Left colon (tissue), 2 donors: ENCODE measurements at regions not wholly inside any gene's neighbourhood (a gene's known extent, or its start where the extent isn't known, plus 50 kb on each side); places are given as distances from the start of the nearest gene placed in this dataset.
"Not testable (repeated sequence)": the region's sequence is repeated elsewhere in the genome, so short reads cannot be mapped to it uniquely, and the experiment has no call there.

Experiments
- ATAC-seq: fragments of 200-7000 bp; cut with Tn5 transposase; one replicate; pipeline ENCODE4 v1.9.1; 2020; ENCODE audit warnings: mild to moderate bottlenecking, moderate library complexity
- DNase-seq, 2 donors: peaks; one replicate each; pipeline ENCODE4 v3.0.0-alpha.2; 2020
- intact Hi-C, 2 donors: fragments of 100-400 bp; cut with DNase I in 1 of 2; cut with micrococcal nuclease in 1 of 2; formaldehyde crosslinking; loops; one replicate each; pipeline versions ENCODE4 v1.11.2 to v1.14.0; 2022; cut with DNase I, micrococcal nuclease
- donor health status: DM: no; HTN: no; CAD: no.
- donor health status: DM: yes; HTN: yes; CAD: no.

DNA sequence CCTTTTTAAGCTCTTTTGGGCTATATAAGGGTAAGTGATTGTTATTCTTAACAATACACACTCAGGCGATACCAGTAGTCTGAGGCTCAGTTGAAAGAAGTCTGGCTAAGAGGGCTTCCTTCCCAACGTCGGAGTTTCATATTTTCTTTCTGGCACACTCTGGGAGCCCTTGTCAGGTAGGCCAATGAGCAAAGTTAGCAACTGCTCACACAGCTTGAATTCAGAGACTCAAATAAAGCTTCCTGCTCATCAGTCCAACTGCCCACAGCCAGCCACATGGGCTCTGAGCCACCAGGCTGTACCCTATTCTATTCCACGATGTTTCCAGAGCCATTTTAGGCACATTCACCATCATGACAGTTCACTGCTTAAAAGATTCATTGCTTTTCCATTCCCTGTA is 155.1 kb upstream of the TBL1XR1 start:
- ATAC-seq = no peak
- intact Hi-C loops = no loop called here

DNA sequence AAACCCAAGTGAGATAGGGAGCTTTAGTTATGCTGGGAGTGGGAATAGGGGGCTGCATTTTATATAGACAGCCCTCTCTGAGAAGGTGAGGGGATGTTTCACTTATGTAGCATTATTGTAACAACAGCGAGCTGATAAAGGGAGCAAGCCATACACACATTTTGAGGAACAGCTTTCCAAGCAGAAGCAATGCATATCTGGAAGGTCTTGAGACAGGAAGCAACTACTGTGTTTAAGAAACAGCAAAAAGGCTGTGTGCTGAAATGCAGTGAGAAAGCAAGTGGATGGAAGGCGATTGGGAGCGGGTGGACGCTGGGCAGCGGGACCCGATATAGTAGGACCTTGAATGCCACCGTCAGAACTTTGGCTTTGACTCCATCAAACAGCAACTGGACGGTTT is 155.9 kb upstream of the TBL1XR1 start:
- no peak for ATAC-seq
- intact Hi-C loops = no loop called here
- no peak for DNase-seq

More for the DNA sequence above, 155.1 kb upstream of the TBL1XR1 start:
- DNase-seq = no peak

DNA sequence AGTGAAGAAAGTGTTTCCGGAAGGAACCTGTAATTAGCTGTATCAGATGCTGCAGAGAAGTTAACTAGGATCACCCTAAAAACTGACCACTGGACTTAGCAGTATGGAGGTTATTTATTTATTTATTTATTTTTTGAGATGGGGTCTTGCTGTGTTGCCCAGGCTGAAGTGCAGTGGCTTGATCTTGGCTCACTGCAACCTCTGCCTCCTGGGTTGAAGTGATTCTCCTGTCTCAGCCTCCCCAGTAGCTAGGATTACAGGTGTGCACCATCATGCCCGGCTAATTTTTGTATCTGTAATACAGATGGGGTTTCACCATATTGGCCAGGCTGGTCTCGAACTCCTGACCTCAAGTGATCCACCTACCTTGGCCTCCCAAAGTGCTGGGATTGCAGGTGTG is 156.6 kb upstream of the TBL1XR1 start:
- intact Hi-C loops, DNase-seq, ATAC-seq: not testable (repeated sequence)

DNA sequence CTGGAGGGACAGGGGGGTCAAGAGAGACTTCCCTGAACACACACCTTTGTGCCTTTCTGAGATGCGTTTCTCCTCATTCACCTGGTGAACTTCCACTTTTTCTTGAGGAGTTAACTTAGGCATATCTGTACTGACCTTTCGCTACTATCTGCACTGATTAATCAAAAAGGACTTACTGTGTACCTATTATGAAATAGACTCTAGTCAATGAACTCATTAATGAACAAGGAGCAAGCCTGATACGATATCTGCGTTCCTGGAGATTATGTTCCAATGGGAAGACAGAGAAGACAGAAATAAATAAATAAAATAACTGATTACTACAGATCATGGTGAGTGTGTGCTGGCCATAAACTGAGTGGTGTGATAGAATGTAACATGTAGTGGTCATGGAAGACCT is 157.2 kb upstream of the TBL1XR1 start:
- no peak for ATAC-seq
- intact Hi-C loops = no loop called here
- DNase-seq = no peak

DNA sequence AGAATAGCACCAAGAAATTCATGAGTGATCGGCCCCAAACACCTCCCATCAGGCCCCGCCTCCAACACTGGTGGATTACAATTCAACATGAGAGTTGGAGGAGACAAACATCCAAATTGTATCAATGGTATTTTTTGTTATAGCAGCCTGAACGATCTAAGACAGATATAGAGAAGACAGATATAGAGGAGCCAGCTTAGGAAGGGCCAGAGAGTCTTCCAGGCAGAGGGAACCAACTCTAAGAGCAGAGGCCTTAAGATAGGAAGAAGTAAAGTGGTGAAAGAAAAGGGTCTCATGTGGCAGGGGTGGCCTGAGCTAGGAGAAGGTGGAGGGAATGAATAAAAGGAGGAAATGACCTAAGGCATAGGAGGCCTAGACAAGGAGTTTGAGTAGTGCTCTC is 158.8 kb upstream of the TBL1XR1 start:
- intact Hi-C loops = loop anchor here in 1 of 2 donors (5.0 kb wide), 1 partner anchor 159 kb away; the partner anchor contains the start of gene TBL1XR1
- ATAC-seq (no peak), DNase-seq (no peak)

DNA sequence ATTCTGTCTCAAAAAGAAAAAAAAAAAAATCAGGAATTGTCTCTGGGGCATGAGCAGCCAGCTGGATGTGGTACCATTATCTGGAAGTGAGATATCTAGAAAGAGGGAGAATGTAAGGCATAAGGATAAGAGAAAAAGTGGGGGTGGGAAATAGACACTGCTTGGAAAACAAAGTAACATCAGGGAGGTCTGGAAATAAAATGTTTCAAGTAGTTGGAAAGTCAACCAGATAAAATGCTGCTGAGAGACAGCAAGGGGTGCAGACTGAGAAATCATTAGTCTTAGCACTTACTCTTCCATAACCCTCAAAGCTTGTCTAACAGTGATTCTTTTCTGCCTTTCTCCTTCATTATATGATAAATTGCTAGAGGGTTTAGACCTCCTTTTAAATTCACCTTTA is 159.7 kb upstream of the TBL1XR1 start:
- ATAC-seq (no peak), DNase-seq (no peak)
- intact Hi-C loops = loop anchor here in 1 of 2 donors (5.0 kb wide), 1 partner anchor 160 kb away; the partner anchor contains the start of gene TBL1XR1

DNA sequence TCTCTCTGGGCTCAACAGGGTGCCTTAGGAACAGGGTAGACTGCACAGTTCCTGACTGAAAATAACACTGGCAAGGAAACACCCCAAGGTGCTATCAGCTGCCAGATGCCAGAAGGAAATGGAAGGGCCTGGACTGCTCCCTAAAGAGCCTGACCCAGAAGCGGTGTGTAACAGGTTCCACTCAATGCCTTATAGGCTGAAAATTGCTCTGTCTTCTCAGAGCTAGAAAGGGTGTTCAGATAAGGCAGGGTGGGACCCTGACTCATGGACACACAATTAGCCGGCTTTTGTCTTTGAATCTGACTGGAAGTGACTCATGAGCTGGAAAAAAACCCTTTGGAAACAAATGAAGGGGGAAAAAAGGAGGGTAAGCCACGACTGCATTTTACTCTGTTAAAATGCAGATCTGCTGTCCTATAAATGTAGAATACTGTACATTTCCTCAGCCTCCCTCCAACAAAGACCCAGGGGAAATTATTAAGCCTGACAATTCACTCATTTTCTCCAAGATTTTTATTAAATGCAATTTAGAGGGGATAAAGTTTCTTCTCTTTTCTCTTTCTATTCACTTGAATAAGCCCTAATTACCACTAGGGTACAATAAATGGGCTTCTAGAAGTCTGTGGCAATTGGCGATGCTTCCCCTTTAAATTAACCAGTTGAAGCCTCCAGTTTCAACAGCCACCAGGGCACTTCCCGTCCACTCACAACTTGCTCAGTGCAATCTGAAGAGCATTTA is 160.2 kb upstream of the TBL1XR1 start:
- DNase-seq = peak; percentile 39 to 64
- ATAC-seq = peak; percentile 44
- intact Hi-C loops = loop anchor here in 1 of 2 donors (5.0 kb wide), 1 partner anchor 160 kb away; the partner anchor contains the start of gene TBL1XR1

DNA sequence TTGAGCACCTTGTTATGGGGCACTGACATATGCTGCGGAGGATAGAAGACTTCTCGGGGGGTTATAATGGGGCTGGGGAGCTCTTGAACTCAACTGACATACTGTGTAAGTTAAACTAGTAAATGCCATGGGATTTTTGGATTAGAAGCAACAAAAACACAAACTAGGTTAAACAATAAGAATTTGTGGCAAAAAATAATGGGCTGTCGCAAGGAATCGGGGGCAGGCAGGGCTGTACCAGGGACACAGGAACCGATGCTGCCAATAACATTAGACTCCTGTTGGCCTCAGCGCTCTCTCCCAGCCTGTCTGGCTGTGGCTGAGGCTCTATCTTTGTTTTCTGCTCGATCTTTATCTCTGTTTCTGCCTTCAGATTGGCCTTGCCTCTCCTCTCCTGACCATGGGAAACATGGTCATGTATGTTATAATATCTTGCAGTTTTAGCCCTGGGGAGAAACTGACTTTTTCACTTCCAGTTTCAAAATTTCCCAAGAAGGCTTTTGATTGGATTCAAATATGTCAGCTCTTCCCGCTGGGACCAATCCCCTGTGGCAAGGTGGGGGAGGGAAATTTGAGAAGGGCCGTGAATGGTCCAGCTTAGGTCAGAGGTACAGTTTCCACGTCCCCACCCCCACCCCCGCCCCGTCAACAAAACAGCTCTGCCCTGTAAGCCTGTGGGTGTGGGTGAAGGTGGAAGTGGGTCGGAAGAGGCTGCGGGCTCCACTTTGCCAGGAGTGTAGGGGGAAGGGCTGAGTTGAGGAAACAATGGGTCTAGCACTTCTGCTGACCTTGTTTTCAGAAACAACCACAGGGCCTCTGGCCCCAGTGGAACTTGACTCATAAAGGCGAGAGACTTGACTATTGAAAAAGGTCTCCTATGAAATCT is 161.1 kb upstream of the TBL1XR1 start:
- intact Hi-C loops = loop anchor here in 1 of 2 donors (5.0 kb wide), 1 partner anchor 161 kb away; the partner anchor contains the start of gene TBL1XR1
- DNase-seq (peak; percentile 74 to 85), ATAC-seq (peak; percentile 51)

DNA sequence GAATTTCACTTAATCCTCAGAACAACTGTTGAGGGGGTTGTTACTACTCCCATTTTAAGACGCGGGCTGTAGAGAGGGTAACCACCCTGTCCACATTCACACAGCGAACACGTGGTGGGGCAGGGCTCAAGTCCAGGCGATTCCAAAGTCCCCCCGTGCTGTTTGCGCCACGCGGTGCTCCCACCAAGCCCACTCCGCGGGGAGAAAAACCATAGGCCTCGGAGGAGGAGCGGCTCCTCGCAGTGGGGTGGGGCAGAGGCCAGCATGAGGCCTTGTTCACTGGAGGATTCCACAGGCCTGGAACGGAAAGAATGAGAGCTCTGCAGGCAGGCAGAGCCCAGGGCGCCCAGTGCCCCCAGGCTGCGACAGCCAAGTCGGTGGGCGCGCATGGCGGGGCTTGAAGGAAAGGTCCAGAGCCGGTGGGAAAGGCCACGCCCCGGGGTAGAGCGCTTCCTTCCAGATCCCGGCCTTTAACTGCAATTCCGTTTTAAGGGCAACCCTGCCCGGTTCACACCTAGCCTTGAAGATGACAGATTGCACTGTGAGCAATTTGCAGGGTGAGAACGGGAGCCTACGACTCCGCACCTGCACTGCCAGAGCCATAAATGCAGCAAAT is 161.8 kb upstream of the TBL1XR1 start:
- peak; percentile 75 for ATAC-seq

DNA sequence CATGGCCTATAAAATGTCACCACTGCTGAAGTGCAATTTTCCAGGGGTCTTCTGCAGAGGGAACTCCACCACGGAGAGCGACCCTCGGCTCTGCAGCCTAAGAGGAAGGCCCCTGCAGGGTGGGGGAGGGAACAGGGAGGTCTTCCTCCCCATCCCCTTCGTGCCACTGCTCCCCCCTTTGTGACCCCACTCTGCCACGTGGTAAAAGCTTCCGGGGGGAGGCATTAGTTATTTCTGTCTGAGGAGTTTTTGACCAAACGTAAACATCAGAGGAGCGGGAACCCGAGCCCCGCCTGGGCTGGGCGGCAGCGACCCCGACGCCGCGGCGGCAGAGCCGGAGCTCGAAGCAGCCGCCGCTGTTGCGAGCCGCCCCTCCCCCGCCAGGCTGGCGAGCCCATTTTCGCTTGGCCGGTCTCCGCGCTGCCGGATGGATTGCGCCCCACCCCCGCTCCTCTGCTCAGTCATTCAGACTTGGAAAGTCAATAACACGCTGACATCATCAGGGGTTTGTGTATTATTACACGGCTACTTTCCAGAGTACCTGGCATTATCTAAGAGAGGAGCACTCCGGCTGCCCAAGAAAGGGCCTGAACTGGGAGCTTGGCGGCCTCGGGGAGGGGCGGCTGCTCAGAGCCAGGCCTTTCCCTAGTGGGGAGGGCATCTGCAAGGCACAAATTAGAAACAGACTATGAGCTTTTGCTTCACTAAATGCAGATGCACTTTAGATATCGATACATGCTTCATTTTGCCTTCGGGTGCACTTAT is 162.5 kb upstream of the TBL1XR1 start:
- DNase-seq (peak; percentile 93 to 98), ATAC-seq (peak; percentile 75)
- intact Hi-C loops = loop anchor here in 1 of 2 donors (5.0 kb wide), 2 partner anchors 162 to 963 kb away; partner anchors contain the start of gene TBL1XR1

More for the DNA sequence above, 161.8 kb upstream of the TBL1XR1 start:
- intact Hi-C loops = loop anchor here in 1 of 2 donors (5.0 kb wide), 1 partner anchor 162 kb away; the partner anchor contains the start of gene TBL1XR1
- DNase-seq = peak; percentile 82 to 88

DNA sequence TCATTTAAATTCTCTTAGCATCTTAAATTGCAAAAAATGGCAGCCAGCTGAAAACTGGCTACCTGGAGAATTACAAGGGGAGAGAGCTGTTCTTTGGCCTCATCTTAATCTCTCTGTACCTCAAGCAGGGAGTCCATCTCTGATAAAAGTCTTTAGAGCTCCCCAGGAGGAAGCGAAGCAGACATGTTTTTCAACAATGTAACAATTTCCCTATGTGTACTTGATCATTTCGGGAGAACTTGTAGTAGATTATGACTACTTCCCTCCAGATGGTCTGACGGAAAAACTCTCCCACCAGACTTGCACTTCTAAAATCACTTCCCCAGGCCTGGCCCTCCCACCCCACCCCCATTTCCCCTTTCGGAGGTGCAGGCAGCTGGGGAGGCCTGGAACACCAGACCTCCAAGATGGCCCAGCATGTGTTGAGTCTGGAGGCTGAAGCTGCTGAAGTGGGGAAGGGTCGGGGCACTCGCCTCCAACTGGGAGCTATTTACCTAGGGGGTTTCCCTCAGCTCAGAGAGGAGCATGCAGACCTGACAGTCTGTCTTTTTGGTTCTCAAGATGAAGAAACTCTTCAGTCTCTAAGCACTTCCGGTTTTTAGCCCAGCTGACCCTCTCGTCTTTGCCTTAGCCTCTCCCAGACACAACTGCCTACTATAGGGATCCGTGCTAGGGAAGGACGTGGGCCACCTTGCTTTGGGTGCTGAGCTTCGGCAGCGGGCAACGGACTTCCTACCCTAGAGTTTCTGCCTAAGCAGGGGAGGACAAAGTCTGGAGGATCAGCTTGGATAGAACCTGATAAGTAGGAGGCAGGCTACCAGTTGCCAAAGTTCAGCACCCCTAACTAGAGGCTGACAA is 164.0 kb upstream of the TBL1XR1 start:
- ATAC-seq (no peak), DNase-seq (no peak)
- intact Hi-C loops = loop anchor here in 1 of 2 donors (5.0 kb wide), 1 partner anchor 961 kb away; no protein-coding TSS in a partner anchor

DNA sequence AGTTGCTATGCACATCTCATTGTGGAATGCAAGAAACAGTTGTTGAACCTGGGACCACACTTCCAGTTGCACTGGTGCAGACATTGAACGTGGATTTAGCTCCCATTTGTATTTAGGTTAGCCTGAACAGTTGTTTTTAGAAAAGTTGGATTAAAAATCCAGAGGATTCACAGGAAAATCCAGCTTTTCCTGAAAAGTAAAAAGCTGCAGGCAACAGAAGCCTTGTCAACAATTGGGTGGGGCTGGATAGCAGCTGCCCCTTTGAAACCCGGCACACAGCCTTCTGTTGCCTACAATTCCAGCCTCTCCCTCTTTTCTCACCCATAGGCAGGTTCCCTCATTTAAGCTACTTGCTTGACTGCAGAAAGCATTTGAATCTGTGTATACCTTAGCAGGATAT is 165.3 kb upstream of the TBL1XR1 start:
- peak in 1 of 2 donors; percentile 50 for DNase-seq

DNA sequence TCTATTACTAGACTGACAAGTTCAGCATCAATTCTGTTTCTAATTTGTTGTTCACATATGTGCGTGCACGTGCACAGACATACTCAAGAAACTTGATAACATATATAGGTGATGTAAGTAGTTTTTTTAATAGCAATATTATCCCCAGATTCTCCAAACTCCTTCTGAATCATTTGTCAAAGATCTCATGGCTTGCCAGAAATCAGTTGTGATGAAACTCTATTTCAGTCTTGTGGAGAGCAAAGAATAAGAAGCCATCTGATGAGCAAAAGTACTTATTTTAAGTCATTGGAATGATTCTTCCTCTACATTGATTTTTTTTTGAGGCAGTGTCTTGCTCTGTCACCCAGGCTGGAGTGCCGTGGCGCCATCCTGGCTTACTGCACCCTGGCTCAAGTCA is 167.0 kb upstream of the TBL1XR1 start:
- intact Hi-C loops = loop anchor here in 1 of 2 donors (5.0 kb wide), 1 partner anchor 958 kb away; no protein-coding TSS in a partner anchor
- ATAC-seq (no peak), DNase-seq (no peak)

More for the DNA sequence above, 165.3 kb upstream of the TBL1XR1 start:
- intact Hi-C loops = loop anchor here in 1 of 2 donors (5.0 kb wide), 1 partner anchor 960 kb away; no protein-coding TSS in a partner anchor
- no peak for ATAC-seq

DNA sequence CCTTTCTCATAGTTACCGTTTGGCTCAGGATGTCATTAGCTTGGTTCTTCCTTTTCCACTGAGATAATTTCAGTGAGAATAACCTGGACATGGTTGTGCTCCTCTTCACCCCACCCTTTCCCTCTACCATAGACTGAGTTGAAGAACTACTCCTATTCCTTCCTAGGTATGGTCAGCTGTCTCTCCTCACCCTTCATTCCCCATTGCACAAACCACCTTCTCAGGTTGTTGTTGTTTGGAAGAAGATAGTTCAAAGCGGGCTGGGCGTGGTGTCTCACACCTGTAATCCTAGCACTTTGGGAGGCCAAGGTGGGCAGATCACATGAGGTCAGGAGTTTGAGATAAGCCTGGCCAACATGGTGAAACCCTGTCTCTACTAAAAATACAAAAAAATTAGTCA is 168.0 kb upstream of the TBL1XR1 start:
- ATAC-seq, DNase-seq, intact Hi-C loops: not testable (repeated sequence)

DNA sequence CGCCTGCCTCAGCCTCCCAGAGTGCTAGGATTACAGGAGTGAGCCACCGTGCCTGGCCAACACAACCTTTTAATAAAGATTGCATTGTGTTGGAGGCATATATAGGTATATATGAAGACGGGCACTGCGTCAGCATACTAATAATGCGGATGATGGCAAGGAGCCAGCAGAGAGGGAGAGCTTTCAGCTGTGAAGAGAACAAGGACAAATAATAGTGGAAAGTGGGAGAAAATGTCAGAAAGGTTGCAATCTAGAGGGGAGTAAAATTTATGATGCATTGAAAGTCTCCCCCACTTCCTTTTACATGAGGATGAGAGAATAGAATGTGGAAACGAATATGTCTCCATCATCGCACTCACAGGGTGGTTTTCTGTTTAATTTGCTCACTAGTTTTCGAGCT is 170.5 kb upstream of the TBL1XR1 start:
- intact Hi-C loops = no loop called here
- DNase-seq = no peak

DNA sequence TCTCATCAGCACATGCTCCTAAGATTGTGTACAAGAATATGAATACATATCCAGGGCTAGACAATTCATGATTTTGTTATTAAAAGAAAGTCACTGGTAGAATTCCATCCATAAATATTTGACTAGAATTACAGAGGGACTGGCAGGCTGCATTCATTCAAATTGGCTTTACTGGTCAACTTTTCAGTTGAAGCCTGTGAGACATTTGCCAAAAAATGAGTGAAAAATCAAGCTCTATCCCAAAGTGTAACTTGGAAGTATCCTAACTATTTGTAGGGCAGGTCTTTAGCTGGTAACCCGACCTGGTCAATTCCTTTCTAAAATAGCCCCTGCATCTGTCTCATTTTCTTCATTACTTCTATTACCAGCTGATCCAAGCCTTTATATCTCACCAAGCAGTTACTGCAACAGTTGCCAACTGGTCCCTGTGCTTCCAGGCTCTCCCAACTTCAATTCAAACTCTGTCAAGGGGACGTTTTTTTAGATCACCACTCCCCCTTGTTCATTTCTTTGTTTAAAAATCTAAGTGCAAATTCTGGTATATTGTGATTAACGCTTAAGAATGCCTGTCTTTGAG is 173.1 kb upstream of the TBL1XR1 start:
- ATAC-seq (no peak), DNase-seq (no peak)
- intact Hi-C loops = loop anchor here in 1 of 2 donors (10.0 kb wide), 2 partner anchors 54 to 1014 kb away; no protein-coding TSS in a partner anchor

More for the DNA sequence above, 170.5 kb upstream of the TBL1XR1 start:
- ATAC-seq = no peak
